KMS-11 (cell line): ENCODE measurements at regions not wholly inside any gene's neighbourhood (a gene's known extent, or its start where the extent isn't known, plus 50 kb on each side); places are given as distances from the start of the nearest gene placed in this dataset.
"Not testable (repeated sequence)": the region's sequence is repeated elsewhere in the genome, so short reads cannot be mapped to it uniquely, and the experiment has no call there.

ENCODE experiments used
- H2AFZ ChIP-seq: fragments of 200-600 bp; sonication (generic); 2 replicates; pipeline ENCODE4 v1.6.1; 2016; ENCODE audit warnings: antibody characterized with exemption, mixed run types, low read depth
- H3K27ac ChIP-seq: fragments of 200-600 bp; sonication (generic); 2 replicates; pipeline ENCODE4 v1.6.1; 2016; ENCODE audit warnings: mild to moderate bottlenecking, mixed run types
- H3K27me3 ChIP-seq: fragments of 200-600 bp; sonication (generic); 2 replicates; pipeline ENCODE4 v1.6.1; 2017; ENCODE audit warnings: mild to moderate bottlenecking, low read depth, mixed run types, moderate library complexity; ENCODE audit not compliant: insufficient read depth
- H3K36me3 ChIP-seq: fragments of 200-600 bp; sonication (generic); 2 replicates; pipeline ENCODE4 v1.6.1; 2017; ENCODE audit warnings: mild to moderate bottlenecking, mixed run types; ENCODE audit not compliant: insufficient read depth
- H3K4me1 ChIP-seq: fragments of 200-600 bp; sonication (generic); 2 replicates; pipeline ENCODE4 v1.6.1; 2016; ENCODE audit warnings: mild to moderate bottlenecking, low read depth, mixed run types; ENCODE audit not compliant: poor library complexity, severe bottlenecking
- H3K4me2 ChIP-seq: fragments of 200-600 bp; sonication (generic); 2 replicates; pipeline ENCODE4 v1.7.0; 2016; ENCODE audit warnings: mild to moderate bottlenecking, mixed run types
- H3K4me3 ChIP-seq: fragments of 200-600 bp; sonication (generic); IDR thresholded peaks from 2 replicates; pipeline ENCODE4 v1.6.1; 2017; ENCODE audit warnings: low read depth, low read length, mixed read lengths; ENCODE audit not compliant: insufficient read depth
- H3K79me2 ChIP-seq: fragments of 200-600 bp; sonication (generic); 2 replicates; pipeline ENCODE4 v1.6.1; 2016; ENCODE audit warnings: low read depth, mixed run types; ENCODE audit not compliant: insufficient read depth
- H3K9ac ChIP-seq: fragments of 200-600 bp; sonication (generic); 2 replicates; pipeline ENCODE4 v1.6.1; 2016; ENCODE audit warnings: mild to moderate bottlenecking, mixed run types
- H4K20me1 ChIP-seq: fragments of 200-600 bp; sonication (generic); 2 replicates; pipeline ENCODE4 v1.6.1; 2016; ENCODE audit warnings: mild to moderate bottlenecking, mixed run types; ENCODE audit not compliant: insufficient read depth
- TF ChIP-seq, protein P1 (sequence below): fragments of 200-600 bp; sonication (generic); conservative IDR thresholded peaks from 2 replicates; pipeline ENCODE4 v1.6.1; 2017; ENCODE audit warnings: low read depth, mild to moderate bottlenecking, antibody characterized with exemption, low read length, moderate library complexity, mixed read lengths

DNA sequence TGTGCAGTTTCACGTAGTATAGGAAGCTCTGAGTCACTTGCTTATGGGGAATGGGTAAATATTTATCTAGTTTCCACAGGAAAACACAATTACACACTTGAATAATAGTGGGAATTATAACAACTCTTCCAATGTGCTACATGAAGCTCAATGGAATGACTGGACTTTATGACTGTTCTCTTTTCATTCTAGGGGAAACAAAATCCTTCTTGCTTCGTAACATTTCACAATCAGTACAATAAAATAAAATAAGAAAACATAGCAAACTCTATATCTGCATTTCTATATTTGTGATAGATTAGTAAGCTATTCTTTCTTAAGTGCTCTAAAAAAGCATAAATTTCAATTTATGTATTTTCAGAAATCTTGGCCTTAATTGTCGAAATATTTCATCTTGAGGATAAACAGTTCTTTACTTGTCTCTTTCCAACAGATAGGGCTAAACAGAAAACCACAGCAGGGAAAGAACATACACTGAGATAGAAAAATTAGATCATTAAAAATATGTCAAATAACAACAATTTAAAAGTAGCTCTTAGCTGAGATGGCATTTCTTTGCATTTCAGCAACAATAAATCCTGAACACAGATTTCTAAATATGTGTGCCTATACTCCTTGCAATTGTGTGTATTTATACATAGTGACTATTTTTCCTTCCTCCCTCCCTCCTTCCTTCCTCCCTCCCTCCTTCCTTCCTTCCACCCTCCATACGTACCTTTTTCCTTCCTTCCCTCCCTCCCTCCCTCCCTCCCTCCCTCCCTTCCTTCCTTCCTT, 395.5 kb upstream of the KCNMB2 start:
- H3K36me3 ChIP-seq, result no peaks in the 10 kb centered on the region
- no peak overlapping the region for H3K4me2 ChIP-seq
- no peaks in the 10 kb centered on the region for H3K27me3 ChIP-seq
- H2AFZ ChIP-seq, result no peak overlapping the region
- no peaks in the 10 kb centered on the region for H3K4me1 ChIP-seq
- TF ChIP-seq, protein P1, sequence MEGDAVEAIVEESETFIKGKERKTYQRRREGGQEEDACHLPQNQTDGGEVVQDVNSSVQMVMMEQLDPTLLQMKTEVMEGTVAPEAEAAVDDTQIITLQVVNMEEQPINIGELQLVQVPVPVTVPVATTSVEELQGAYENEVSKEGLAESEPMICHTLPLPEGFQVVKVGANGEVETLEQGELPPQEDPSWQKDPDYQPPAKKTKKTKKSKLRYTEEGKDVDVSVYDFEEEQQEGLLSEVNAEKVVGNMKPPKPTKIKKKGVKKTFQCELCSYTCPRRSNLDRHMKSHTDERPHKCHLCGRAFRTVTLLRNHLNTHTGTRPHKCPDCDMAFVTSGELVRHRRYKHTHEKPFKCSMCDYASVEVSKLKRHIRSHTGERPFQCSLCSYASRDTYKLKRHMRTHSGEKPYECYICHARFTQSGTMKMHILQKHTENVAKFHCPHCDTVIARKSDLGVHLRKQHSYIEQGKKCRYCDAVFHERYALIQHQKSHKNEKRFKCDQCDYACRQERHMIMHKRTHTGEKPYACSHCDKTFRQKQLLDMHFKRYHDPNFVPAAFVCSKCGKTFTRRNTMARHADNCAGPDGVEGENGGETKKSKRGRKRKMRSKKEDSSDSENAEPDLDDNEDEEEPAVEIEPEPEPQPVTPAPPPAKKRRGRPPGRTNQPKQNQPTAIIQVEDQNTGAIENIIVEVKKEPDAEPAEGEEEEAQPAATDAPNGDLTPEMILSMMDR, result no peak
- no peak overlapping the region for H3K27ac ChIP-seq
- no peaks in the 10 kb centered on the region for H4K20me1 ChIP-seq
- no peaks in the 10 kb centered on the region for H3K79me2 ChIP-seq
- H3K4me3 ChIP-seq, result no peak overlapping the region
- H3K9ac ChIP-seq, result no peak overlapping the region

DNA sequence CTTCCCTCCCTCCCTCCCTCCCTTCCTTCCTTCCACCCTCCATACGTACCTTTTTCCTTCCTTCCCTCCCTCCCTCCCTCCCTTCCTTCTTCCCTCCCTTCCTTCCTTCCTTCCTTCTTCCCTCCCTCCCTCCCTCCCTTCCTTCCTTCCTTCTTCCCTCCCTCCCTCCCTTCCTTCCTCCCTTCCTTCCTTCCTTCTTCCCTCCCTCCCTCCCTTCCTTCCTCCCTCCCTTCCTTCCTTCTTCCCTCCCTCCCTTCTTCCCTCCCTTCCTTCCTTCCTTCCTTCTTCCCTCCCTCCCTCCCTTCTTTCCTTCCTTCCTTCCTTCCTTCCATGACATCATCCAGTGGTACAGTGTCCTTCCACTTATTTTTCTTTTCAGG, 394.9 kb upstream of the KCNMB2 start:
- H3K36me3 ChIP-seq, H3K79me2 ChIP-seq, H3K9ac ChIP-seq, H3K27ac ChIP-seq, H3K4me3 ChIP-seq, H4K20me1 ChIP-seq, H3K4me1 ChIP-seq, H2AFZ ChIP-seq, H3K27me3 ChIP-seq, H3K4me2 ChIP-seq: not testable (repeated sequence)

DNA sequence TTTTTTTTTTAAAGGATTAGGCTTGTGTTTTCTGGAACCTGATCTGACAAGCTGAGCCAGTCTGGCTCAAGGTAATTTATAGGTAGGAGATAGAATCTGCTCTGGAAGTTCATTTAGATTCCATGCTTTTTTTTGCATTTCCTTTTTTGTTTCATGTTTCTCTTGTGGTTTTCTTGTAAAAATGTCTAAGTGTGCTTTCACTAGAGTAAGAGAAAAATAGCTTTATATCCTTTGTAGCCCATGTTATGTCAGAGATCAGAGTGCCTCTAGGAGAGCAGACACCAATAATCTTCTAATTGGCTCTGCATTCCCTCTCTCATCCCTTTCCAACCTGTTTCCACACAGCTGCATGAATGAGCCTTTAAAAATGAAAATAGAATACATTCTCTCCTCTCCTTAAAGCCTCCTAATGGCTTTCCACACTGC, 389.8 kb upstream of the KCNMB2 start:
- Histone ChIP-seq H3K36me3 (no peaks in the 10 kb centered on the region), H3K9ac (no peak overlapping the region), H3K79me2 (no peaks in the 10 kb centered on the region), H3K4me3 (no peak overlapping the region), H3K4me1 (no peaks in the 10 kb centered on the region), H2AFZ (no peak overlapping the region), H3K27ac (no peak overlapping the region), H3K27me3 (no peaks in the 10 kb centered on the region), H4K20me1 (no peaks in the 10 kb centered on the region), H3K4me2 (no peak overlapping the region)
- TF ChIP-seq, protein P1, result no peak

DNA sequence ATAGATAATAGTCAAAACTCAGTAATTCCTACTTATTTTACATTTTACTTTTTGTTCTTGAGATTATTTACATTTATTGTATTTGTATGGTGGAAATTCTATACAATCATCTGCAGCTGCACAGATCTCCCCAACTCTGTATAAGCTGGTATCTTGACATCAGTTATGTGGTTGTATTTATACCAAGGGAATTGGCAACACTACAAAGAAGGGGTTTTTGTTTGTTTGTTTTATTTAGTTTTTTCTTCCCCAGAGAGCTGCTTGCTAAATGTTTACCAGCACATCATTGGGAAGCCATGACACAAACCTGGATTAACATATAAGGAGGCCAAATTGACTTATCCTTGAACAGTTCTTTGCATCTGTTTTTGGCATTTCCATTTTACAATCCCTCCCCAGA, 389.2 kb upstream of the KCNMB2 start:
- TF ChIP-seq, protein P1, result no peak
- H3K36me3 ChIP-seq, result no peaks in the 10 kb centered on the region
- H3K4me1 ChIP-seq, result no peaks in the 10 kb centered on the region
- no peak overlapping the region for H3K4me3 ChIP-seq
- H3K27me3 ChIP-seq, result no peaks in the 10 kb centered on the region
- H2AFZ ChIP-seq, result no peak overlapping the region
- H4K20me1 ChIP-seq, result no peaks in the 10 kb centered on the region
- no peak overlapping the region for H3K4me2 ChIP-seq
- no peak overlapping the region for H3K27ac ChIP-seq
- no peak overlapping the region for H3K9ac ChIP-seq
- H3K79me2 ChIP-seq, result no peaks in the 10 kb centered on the region

DNA sequence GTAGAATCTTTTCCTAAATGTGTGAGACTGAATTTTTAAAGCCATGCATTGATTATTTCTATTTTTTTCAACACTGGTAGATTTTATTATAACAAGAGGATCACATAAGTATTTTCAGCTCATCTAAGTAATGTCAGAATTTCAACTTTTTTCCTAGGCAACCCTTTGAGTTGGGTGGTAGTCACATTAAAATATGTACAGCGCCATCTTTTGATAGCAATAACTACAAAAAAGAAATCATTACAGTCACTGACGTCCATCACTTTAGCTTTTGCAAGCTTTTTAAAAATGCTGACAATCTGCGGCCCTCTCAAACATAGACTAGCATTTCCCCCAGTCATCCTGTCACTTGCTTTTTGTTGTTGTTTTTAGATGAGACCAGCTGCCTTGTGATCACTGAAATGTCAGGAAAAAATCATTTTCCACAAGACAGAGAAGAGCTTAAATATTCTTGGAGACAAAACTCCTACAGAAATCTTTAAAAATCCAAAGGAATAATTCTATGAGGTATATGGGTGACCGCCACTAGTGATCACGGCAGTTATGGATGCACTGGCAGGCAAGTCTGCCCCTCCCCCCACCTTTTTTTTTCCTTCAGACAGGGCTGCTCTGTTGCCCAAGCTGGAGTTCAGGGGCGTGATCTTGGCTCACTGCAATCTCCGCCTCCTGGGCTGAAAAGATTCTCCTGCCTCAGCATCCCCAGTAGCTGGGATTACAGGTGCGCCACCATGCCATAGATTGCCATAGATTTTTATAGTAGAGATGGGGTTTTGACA, 384.0 kb upstream of the KCNMB2 start:
- H3K9ac ChIP-seq, result no peak overlapping the region
- H3K4me2 ChIP-seq, result no peak overlapping the region
- no peak overlapping the region for H2AFZ ChIP-seq
- no peaks in the 10 kb centered on the region for H3K79me2 ChIP-seq
- no peaks in the 10 kb centered on the region for H3K4me1 ChIP-seq
- H4K20me1 ChIP-seq, result no peaks in the 10 kb centered on the region
- no peaks in the 10 kb centered on the region for H3K27me3 ChIP-seq
- no peak overlapping the region for H3K4me3 ChIP-seq
- no peaks in the 10 kb centered on the region for H3K36me3 ChIP-seq
- TF ChIP-seq, protein P1, result no peak
- H3K27ac ChIP-seq, result no peak overlapping the region
